Gastrocnemius medialis (tissue), 4 donors: ENCODE measurements at regions not wholly inside any gene's neighbourhood (a gene's known extent, or its start where the extent isn't known, plus 50 kb on each side); places are given as distances from the start of the nearest gene placed in this dataset.

ENCODE experiments used
- CTCF ChIP-seq, 5 experiments: fragments of 450-650 bp in 3 of 5; fragments of 200-600 bp in 2 of 5; sonication (generic) in 2 of 5; IDR thresholded peaks in 4 of 5; conservative IDR thresholded peaks in 1 of 5; 1 replicate in 4 of 5; 2 replicates in 1 of 5; pipeline ENCODE4 v1.5.1; 2016 to 2019; ENCODE audit warnings: antibody characterized with exemption in 5 of 5, mild to moderate bottlenecking in 3 of 5, moderate library complexity in 3 of 5
- POLR2A ChIP-seq, 2 donors: fragments of 450-650 bp; IDR thresholded peaks; one replicate each; pipeline ENCODE4 v1.6.1; 2017; ENCODE audit warnings: antibody characterized with exemption in 2 of 2, mild to moderate bottlenecking in 2 of 2, moderate library complexity in 2 of 2

DNA sequence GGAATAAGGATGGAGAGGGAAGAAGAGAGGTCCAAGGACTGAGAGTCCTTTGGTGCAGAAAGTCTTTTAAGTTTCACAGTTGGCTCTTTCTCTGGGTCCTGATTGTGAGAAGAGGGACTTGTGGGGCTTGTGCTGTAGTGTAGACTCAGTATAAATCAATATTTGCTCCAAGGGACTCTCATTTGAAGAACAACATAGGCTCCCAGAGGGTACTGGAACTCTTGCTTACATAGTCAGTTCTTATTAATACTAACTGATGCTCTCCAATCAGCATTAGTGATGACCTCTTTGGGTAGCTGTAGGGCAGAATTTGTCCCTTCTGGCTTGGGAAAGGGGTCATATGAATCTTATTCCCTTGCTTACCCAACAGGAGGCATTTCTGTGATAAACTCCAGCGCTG lies 62.5 kb upstream of the CXCL14 start:
- TF ChIP-seq CTCF (IDR thresholded peaks at IDR 0.05 in 4 of 5, conservative IDR thresholded peaks at IDR 0.05 in 1 of 5) (no peak), POLR2A (IDR thresholded peaks at IDR 0.05) (no peak)
